ENCODE measurements at regions not wholly inside any gene's neighbourhood (a gene's known extent, or its start where the extent isn't known, plus 50 kb on each side); places are given as distances from the start of the nearest gene placed in this dataset.
A peak's percentile ranks its signal among the peaks of the same experiment; 100 is the strongest.

- no peak for DNase-seq
Measured at GRCh38 chr9:89984214-89984613, 379.4 kb downstream of the GADD45G start.

- DNase-seq = no peak
Measured at GRCh38 chr9:89985068-89985467, 380.3 kb downstream of the GADD45G start.

GRCh38 chr9:89986190-89986589, 381.4 kb downstream of the GADD45G start:
- DNase-seq = no peak

GRCh38 chr9:89988458-89988857, 383.6 kb downstream of the GADD45G start:
- DNase-seq = no peak

GRCh38 chr9:89991204-89991790, 386.5 kb downstream of the GADD45G start:
- DNase-seq = no peak

GRCh38 chr9:89992326-89993198, 387.8 kb downstream of the GADD45G start:
- no peak for DNase-seq

GRCh38 chr9:89993678-89994630, 389.1 kb downstream of the GADD45G start:
- DNase-seq = no peak

GRCh38 chr9:89994988-89995613, 390.3 kb downstream of the GADD45G start:
- DNase-seq = no peak

GRCh38 chr9:89996116-89996515, 391.3 kb downstream of the GADD45G start:
- no peak for DNase-seq

GRCh38 chr9:89996773-89997172, 392.0 kb downstream of the GADD45G start:
- peak in 1 of 2 experiments; percentile 1 for DNase-seq

GRCh38 chr9:89998633-89999032, 393.8 kb downstream of the GADD45G start:
- DNase-seq = no peak

- DNase-seq = no peak
Measured at GRCh38 chr9:89999176-89999533, 394.3 kb downstream of the GADD45G start.

- DNase-seq = peak in 1 of 2 experiments; percentile 59
Measured at GRCh38 chr9:89999534-90000370, 394.9 kb downstream of the GADD45G start.

- DNase-seq = no peak
Measured at GRCh38 chr9:90000925-90001324, 396.1 kb downstream of the GADD45G start.

GRCh38 chr9:90001747-90002146, 396.9 kb downstream of the GADD45G start:
- DNase-seq = no peak

- DNase-seq = peak in 1 of 2 experiments; percentile 21
Measured at GRCh38 chr9:90002397-90003271, 397.8 kb downstream of the GADD45G start.

GRCh38 chr9:90005388-90005787, 400.6 kb downstream of the GADD45G start:
- DNase-seq = no peak

GRCh38 chr9:90007516-90008440, 403.0 kb downstream of the GADD45G start:
- DNase-seq = no peak

GRCh38 chr9:90009447-90009846, 404.6 kb downstream of the GADD45G start:
- no peak for DNase-seq

GRCh38 chr9:90010793-90011192, 406.0 kb downstream of the GADD45G start:
- DNase-seq = no peak

Data from NCI-H524 (cell line).